Fibroblast of lung (primary cell): ENCODE measurements at regions not wholly inside any gene's neighbourhood (a gene's known extent, or its start where the extent isn't known, plus 50 kb on each side); places are given as distances from the start of the nearest gene placed in this dataset.

ENCODE experiments used
- CTCF ChIP-seq, 2 donors: IDR thresholded peaks in 1 of 2; conservative IDR thresholded peaks in 1 of 2; 1 replicate in 1 of 2; 2 replicates in 1 of 2; pipeline ENCODE4 v1.5.1; 2011 to 2012; ENCODE audit warnings: low read length in 2 of 2, control low read depth in 1 of 2, inconsistent platforms in 1 of 2, low read depth in 1 of 2, mild to moderate bottlenecking in 1 of 2
- EZH2 ChIP-seq: IDR thresholded peaks from 2 replicates; pipeline ENCODE4 v1.5.1; 2012; ENCODE audit warnings: low read length, control low read depth, mild to moderate bottlenecking; ENCODE audit errors: missing control alignments

- TF ChIP-seq CTCF (conservative IDR thresholded peaks at IDR 0.05 in 1 of 2, IDR thresholded peaks at IDR 0.05 in 1 of 2; ENCODE audit: low read depth in 1 of 2, low read length in 2 of 2) (no peak), EZH2 (no peak)
Observed at GRCh38 chr2:35783723-35784122, 571.9 kb upstream of the CRIM1 start.
